ENCODE measurements at regions not wholly inside any gene's neighbourhood (a gene's known extent, or its start where the extent isn't known, plus 50 kb on each side); places are given as distances from the start of the nearest gene placed in this dataset.

- Histone ChIP-seq H3K36me3 (no peaks in the 10 kb centered on the region), H3K27ac (peak overlapping the region in 1 of 12 donors; percentile 14), H3K4me3 (no peak overlapping the region), H3K9me3 (peaks cover 0 to 6% (median 0%) of the 10 kb centered on the region in 12 donors), H3K27me3 (no peaks in the 10 kb centered on the region), H3K4me1 (peaks cover 0 to 35% (median 15%) of the 10 kb centered on the region in 12 donors)
- ATAC-seq (no peak), DNase-seq (no peak)
- intact Hi-C loops (cut with DNase I): loop anchor here in 1 of 10 donors (10.0 kb wide), 1 partner anchor 243 kb away; no protein-coding TSS in a partner anchor
- 64 to 74% (median 71%) methylated on average over 5 of the region's 5 CpGs for WGBS, 4 donors
- no peak for TF ChIP-seq CTCF (IDR thresholded peaks at IDR 0.05)
- no peak for TF ChIP-seq POLR2A (IDR thresholded peaks at IDR 0.05)
Observed at GRCh38 chr3:177607589-177607988, 410.3 kb upstream of the TBL1XR1 start.

- no peak for ATAC-seq
- no peak overlapping the region for H3K27ac ChIP-seq
- H3K4me1 ChIP-seq: peaks cover 0 to 26% (median 10%) of the 10 kb centered on the region in 12 donors
- DNase-seq: no peak
- H3K9me3 ChIP-seq: peaks cover 0 to 6% (median 0%) of the 10 kb centered on the region in 12 donors
- no peak overlapping the region for H3K4me3 ChIP-seq
- intact Hi-C loops (cut with DNase I): loop anchor here in 1 of 10 donors (10.0 kb wide), 1 partner anchor 244 kb away; no protein-coding TSS in a partner anchor
- 77 to 87% (median 85%) methylated on average over 1 of the region's 1 CpG for WGBS, 4 donors
- TF ChIP-seq POLR2A (IDR thresholded peaks at IDR 0.05) (no peak), CTCF (IDR thresholded peaks at IDR 0.05) (no peak)
- H3K36me3 ChIP-seq: no peaks in the 10 kb centered on the region
- no peaks in the 10 kb centered on the region for H3K27me3 ChIP-seq
Observed at GRCh38 chr3:177608443-177608842, 411.2 kb upstream of the TBL1XR1 start.

GRCh38 chr3:177609613-177610012, 412.3 kb upstream of the TBL1XR1 start:
- no peak for ATAC-seq
- DNase-seq: no peak
- TF ChIP-seq CTCF (IDR thresholded peaks at IDR 0.05): no peak
- Histone ChIP-seq H3K9me3 (peaks cover 0 to 14% (median 0%) of the 10 kb centered on the region in 12 donors), H3K4me1 (peaks cover 0 to 25% (median 9%) of the 10 kb centered on the region in 12 donors), H3K27ac (no peak overlapping the region), H3K36me3 (no peaks in the 10 kb centered on the region), H3K27me3 (no peaks in the 10 kb centered on the region), H3K4me3 (no peak overlapping the region)
- intact Hi-C loops (cut with DNase I): loop anchor here in 3 of 10 donors (10.0 kb wide), 1 partner anchor 245 kb away; no protein-coding TSS in a partner anchor

- TF ChIP-seq CTCF (IDR thresholded peaks at IDR 0.05): no peak
- no peak for TF ChIP-seq POLR2A (IDR thresholded peaks at IDR 0.05)
- Histone ChIP-seq H3K9me3 (peaks cover 0 to 11% (median 0%) of the 10 kb centered on the region in 12 donors), H3K4me3 (no peak overlapping the region), H3K27ac (no peak overlapping the region), H3K27me3 (no peaks in the 10 kb centered on the region), H3K4me1 (peaks cover 0 to 31% (median 15%) of the 10 kb centered on the region in 12 donors), H3K36me3 (no peaks in the 10 kb centered on the region)
- intact Hi-C loops (cut with DNase I): loop anchor here in 2 of 10 donors (10.0 kb wide), 1 partner anchor 245 kb away; no protein-coding TSS in a partner anchor
- WGBS, 4 donors: 59 to 87% (median 65%) methylated on average over 2 of the region's 2 CpGs
- DNase-seq (no peak), ATAC-seq (no peak)
Observed at GRCh38 chr3:177610262-177610661, 413.0 kb upstream of the TBL1XR1 start.

Data from heart left ventricle (tissue), 16 donors.